Duodenal mucosa (tissue), 2 donors: ENCODE measurements at regions not wholly inside any gene's neighbourhood (a gene's known extent, or its start where the extent isn't known, plus 50 kb on each side); places are given as distances from the start of the nearest gene placed in this dataset.

Experiments used
- H3K27ac ChIP-seq: one replicate; pipeline ENCODE4 v1.7.0; 2013; ENCODE audit warnings: low read depth, low read length
- H3K27me3 ChIP-seq, 2 donors: one replicate each; pipeline ENCODE4 v1.7.0; 2013; ENCODE audit warnings: low read length in 2 of 2, control low read depth in 1 of 2; ENCODE audit not compliant: insufficient read depth in 2 of 2, control insufficient read depth in 1 of 2
- H3K36me3 ChIP-seq, 2 donors: one replicate each; pipeline ENCODE4 v1.7.0; 2013; ENCODE audit warnings: low read length in 2 of 2, control low read depth in 1 of 2; ENCODE audit not compliant: insufficient read depth in 2 of 2, control insufficient read depth in 1 of 2
- H3K4me1 ChIP-seq, 2 donors: one replicate each; pipeline ENCODE4 v1.7.0; 2013; ENCODE audit warnings: low read length in 2 of 2, control low read depth in 1 of 2; ENCODE audit not compliant: insufficient read depth in 2 of 2, control insufficient read depth in 1 of 2
- H3K4me3 ChIP-seq, 2 donors: one replicate each; pipeline ENCODE4 v1.7.0; 2013; ENCODE audit warnings: low read length in 2 of 2, low read depth in 1 of 2
- H3K9ac ChIP-seq, 2 donors: one replicate each; pipeline ENCODE4 v1.7.0; 2013; ENCODE audit warnings: low read length in 2 of 2, low read depth in 1 of 2
- H3K9me3 ChIP-seq, 2 donors: one replicate each; pipeline ENCODE4 v1.7.0; 2013; ENCODE audit warnings: low read length in 2 of 2, control low read depth in 1 of 2; ENCODE audit not compliant: control insufficient read depth in 1 of 2

DNA sequence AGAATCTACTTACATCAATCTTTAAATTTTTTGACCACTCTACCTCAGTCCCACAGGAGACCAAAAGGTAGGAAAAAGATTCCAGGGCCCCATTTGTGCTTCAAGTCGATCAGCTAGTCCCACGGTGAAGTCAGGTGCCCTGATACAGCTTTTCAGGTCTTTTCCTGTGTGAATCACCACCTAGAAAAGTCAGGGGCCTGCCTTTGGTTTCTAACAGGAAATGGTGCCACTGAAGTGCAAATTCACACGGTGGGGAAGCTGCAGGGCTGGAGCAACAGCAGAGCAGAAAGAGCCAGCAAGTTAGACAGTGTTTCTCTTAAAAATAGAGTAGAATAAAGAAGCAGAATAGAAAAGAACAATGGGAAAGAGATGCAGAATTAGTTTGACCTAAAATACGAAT, 107.5 kb downstream of the KLF12 start:
- peak overlapping the region in 1 of 2 donors; percentile 16 for H3K4me3 ChIP-seq
- H3K9me3 ChIP-seq, result peaks cover 0 to 5% of the 10 kb centered on the region in 2 donors
- no peak overlapping the region for H3K9ac ChIP-seq
- no peaks in the 10 kb centered on the region for H3K27me3 ChIP-seq
- H3K27ac ChIP-seq, result no peak overlapping the region
- no peaks in the 10 kb centered on the region for H3K36me3 ChIP-seq
- H3K4me1 ChIP-seq, result peaks cover 24 to 54% of the 10 kb centered on the region in 2 donors

DNA sequence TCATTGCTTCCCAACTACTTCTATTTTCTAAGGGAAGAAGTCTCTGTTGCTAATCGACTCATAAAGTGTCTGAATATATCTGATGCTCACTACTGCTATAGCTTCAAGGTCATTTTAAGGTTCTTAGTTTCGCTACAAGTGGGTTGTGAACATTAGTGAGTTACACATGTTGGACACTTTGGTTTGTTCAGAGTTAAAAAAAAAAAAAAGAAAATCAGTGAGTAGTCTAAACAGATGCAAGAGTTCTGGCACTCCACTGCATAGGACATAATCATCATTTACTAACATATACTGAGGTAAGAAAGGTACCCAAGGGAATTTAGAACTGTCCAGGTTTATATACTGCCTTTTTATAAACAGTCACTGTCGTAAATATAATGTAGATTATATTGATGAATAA, 108.8 kb downstream of the KLF12 start:
- Histone ChIP-seq H3K4me1 (peaks cover 31 to 61% of the 10 kb centered on the region in 2 donors), H3K4me3 (no peak overlapping the region), H3K27ac (no peak overlapping the region), H3K9ac (no peak overlapping the region), H3K27me3 (no peaks in the 10 kb centered on the region), H3K36me3 (no peaks in the 10 kb centered on the region), H3K9me3 (peaks cover 0 to 5% of the 10 kb centered on the region in 2 donors)

GRCh38 chr13:74024856-74025255, 109.3 kb downstream of the KLF12 start:
- Histone ChIP-seq H3K4me1 (peaks cover 31 to 56% of the 10 kb centered on the region in 2 donors), H3K4me3 (no peak overlapping the region), H3K9me3 (peaks cover 0 to 5% of the 10 kb centered on the region in 2 donors), H3K27me3 (no peaks in the 10 kb centered on the region), H3K27ac (no peak overlapping the region), H3K36me3 (no peaks in the 10 kb centered on the region), H3K9ac (no peak overlapping the region)

- no peaks in the 10 kb centered on the region for H3K27me3 ChIP-seq
Observed at GRCh38 chr13:74024314-74024713, 109.9 kb downstream of the KLF12 start.

GRCh38 chr13:74023484-74023883, 110.7 kb downstream of the KLF12 start:
- H3K9ac ChIP-seq, result no peak overlapping the region
- H3K4me3 ChIP-seq, result no peak overlapping the region
- no peak overlapping the region for H3K27ac ChIP-seq
- H3K36me3 ChIP-seq, result no peaks in the 10 kb centered on the region
- H3K9me3 ChIP-seq, result peaks cover 0 to 5% of the 10 kb centered on the region in 2 donors
- H3K4me1 ChIP-seq, result peaks cover 27 to 46% of the 10 kb centered on the region in 2 donors
- H3K27me3 ChIP-seq, result no peaks in the 10 kb centered on the region

More at GRCh38 chr13:74024314-74024713, 109.9 kb downstream of the KLF12 start:
- Histone ChIP-seq H3K4me1 (peaks cover 31 to 51% of the 10 kb centered on the region in 2 donors), H3K4me3 (no peak overlapping the region), H3K27ac (no peak overlapping the region), H3K36me3 (no peaks in the 10 kb centered on the region), H3K9ac (no peak overlapping the region), H3K9me3 (peaks cover 0 to 5% of the 10 kb centered on the region in 2 donors)

DNA sequence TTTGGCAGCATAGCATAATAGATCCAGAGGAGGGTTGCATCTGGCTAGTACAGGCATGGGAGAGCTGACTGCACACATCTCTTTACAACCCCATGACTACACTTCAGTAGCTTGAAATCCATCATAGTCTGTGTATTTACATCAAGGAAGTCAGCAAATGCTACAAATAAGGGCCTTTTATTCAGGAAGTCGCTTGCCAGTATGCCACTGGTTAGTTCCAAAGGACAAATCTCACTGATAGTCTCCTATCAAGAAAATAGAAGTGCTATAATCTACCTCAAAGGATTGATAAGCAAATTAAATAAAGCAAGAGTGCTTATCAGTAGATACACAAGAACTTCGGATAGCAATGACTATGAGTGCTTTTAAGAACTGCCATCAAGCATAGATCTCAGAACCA, 112.7 kb downstream of the KLF12 start:
- peaks cover 21 to 31% of the 10 kb centered on the region in 2 donors for H3K4me1 ChIP-seq
- H3K27me3 ChIP-seq, result no peaks in the 10 kb centered on the region
- no peak overlapping the region for H3K27ac ChIP-seq
- H3K36me3 ChIP-seq, result no peaks in the 10 kb centered on the region
- H3K9ac ChIP-seq, result no peak overlapping the region
- H3K9me3 ChIP-seq, result peaks cover 0 to 5% of the 10 kb centered on the region in 2 donors
- no peak overlapping the region for H3K4me3 ChIP-seq

DNA sequence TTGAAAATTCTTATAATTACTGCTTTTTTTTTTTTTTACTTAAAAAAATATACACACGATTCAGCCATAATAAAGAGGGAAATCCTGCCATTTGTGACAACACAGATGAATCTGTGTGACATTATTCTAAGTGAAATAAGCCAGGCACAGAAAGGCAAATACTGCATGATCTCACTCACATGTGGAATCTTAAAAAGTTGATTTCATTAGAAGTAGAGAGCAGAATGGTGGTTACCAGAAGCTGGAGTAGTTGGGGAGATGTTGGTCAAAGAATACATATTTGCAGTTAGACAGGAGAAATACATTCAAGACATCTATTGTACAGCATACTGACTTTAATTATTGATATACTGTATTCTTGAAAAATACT, 116.2 kb downstream of the KLF12 start:
- H3K36me3 ChIP-seq, result no peaks in the 10 kb centered on the region
- H3K4me3 ChIP-seq, result no peak overlapping the region
- no peaks in the 10 kb centered on the region for H3K27me3 ChIP-seq
- H3K9me3 ChIP-seq, result no peaks in the 10 kb centered on the region
- H3K4me1 ChIP-seq, result peaks cover 9 to 16% of the 10 kb centered on the region in 2 donors
- H3K9ac ChIP-seq, result no peak overlapping the region
- no peak overlapping the region for H3K27ac ChIP-seq

DNA sequence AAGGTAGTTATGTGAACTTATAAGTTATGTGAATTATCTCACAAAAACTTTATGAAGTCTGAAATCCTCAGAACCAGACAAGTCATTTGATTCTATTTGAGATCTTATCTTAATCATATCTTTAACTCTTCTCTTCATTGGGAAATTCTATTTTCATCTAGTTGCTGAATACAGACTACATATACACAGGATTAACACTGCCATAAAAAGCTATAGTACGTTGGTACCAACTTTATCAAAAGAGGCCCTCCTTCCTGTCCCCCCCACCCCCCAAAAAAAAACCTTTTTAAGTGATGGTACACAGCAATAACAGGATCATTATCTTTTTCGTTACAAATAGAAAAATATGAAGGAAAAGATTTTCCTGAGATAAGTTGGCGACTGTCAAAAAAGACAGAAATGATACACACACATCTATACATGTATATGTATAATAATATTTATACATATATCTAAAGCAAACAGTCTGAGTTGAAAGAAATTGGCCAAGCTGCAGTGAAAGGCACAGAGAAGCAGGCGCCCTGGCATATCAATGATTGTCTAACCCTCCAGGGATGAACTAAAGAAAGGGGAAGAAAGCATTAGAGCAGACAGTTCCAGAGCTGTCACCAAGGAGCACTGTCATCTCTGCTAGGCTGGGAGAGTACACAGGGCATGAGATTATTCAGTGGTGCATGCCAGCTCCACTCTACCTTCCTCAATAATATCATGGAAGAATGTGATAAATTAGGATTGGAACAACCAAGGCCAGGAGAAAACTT, 116.7 kb downstream of the KLF12 start:
- no peak overlapping the region for H3K27ac ChIP-seq
- H3K27me3 ChIP-seq, result no peaks in the 10 kb centered on the region
- no peaks in the 10 kb centered on the region for H3K9me3 ChIP-seq
- no peaks in the 10 kb centered on the region for H3K36me3 ChIP-seq
- H3K4me3 ChIP-seq, result no peak overlapping the region
- H3K9ac ChIP-seq, result no peak overlapping the region
- peaks cover 9 to 16% of the 10 kb centered on the region in 2 donors for H3K4me1 ChIP-seq

- Histone ChIP-seq H3K27ac (no peak overlapping the region), H3K9me3 (no peaks in the 10 kb centered on the region), H3K9ac (no peak overlapping the region), H3K27me3 (no peaks in the 10 kb centered on the region), H3K36me3 (no peaks in the 10 kb centered on the region), H3K4me3 (no peak overlapping the region), H3K4me1 (peaks cover 3 to 4% of the 10 kb centered on the region in 2 donors)
Observed at GRCh38 chr13:74015137-74015536, 119.1 kb downstream of the KLF12 start.

DNA sequence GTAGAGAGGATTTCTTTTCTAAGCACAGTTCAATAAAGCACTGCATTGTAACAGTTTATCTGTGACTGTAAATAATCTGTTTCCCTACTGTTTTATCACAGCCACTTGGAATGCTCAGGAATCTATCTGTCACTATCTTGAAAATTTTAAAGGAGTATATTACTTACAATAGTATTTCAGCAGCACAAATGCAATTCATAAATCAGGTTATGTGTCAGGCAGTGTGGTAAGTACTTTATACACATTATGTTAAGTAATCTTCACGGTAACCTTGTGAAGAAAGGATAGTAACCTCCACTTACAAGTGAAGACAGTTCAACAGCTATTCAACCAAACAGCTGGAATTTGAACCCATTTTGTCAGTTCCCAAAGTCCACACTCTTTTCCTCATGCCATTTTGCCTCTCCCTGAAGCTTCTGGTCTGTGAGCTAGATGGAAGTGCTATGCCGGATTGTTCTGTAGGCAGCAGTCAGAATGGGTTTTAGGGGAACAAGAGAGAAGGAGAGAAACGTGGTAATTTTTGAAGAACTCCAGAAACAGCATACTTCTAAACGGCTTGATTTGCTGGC, 125.0 kb downstream of the KLF12 start:
- Histone ChIP-seq H3K27ac (no peak overlapping the region), H3K9ac (no peak overlapping the region), H3K36me3 (no peaks in the 10 kb centered on the region), H3K4me3 (no peak overlapping the region), H3K4me1 (peaks cover 11 to 14% of the 10 kb centered on the region in 2 donors), H3K9me3 (no peaks in the 10 kb centered on the region), H3K27me3 (no peaks in the 10 kb centered on the region)
